CD4-positive, alpha-beta T cell (primary cell): ENCODE measurements at regions not wholly inside any gene's neighbourhood (a gene's known extent, or its start where the extent isn't known, plus 50 kb on each side); places are given as distances from the start of the nearest gene placed in this dataset.

Source experiments
- ATAC-seq: fragments of 200-7000 bp; cut with Tn5 transposase; one replicate; pipeline ENCODE4 v1.10.0; 2022; ENCODE audit warnings: mild to moderate bottlenecking; ENCODE audit not compliant: poor library complexity
- CTCF ChIA-PET: fragments of 350-600 bp; sonication (Branson Sonifier 250); formaldehyde crosslinking; loops from one replicate; lab custom pipeline; 2021; ENCODE audit warnings: antibody characterized with exemption, inconsistent platforms; lab: Charles Lee
- POLR2A ChIA-PET: fragments of 350-600 bp; sonication (Branson Sonifier 250); formaldehyde crosslinking; loops from one replicate; lab custom pipeline; 2021; ENCODE audit warnings: antibody characterized with exemption, inconsistent platforms; lab: Charles Lee
- DNase-seq, 14 experiments: peaks; one replicate each; pipeline ENCODE4 v3.0.0-alpha.2; 2013 to 2020; ENCODE audit warnings: mixed read lengths in 2 of 14
- H3K27ac ChIP-seq, 2 donors: one replicate each; pipeline versions ENCODE4 v1.5.1 to v1.7.0; 2013; ENCODE audit warnings: low read length in 2 of 2, low read depth in 1 of 2, mild to moderate bottlenecking in 1 of 2
- H3K27me3 ChIP-seq, 2 experiments: 1 replicate in 1 of 2; 2 replicates in 1 of 2; pipeline versions ENCODE4 v1.6.1 to v1.7.0; 2013; ENCODE audit warnings: low read length in 2 of 2, control low read depth in 1 of 2, mild to moderate bottlenecking in 1 of 2, moderate library complexity in 1 of 2; ENCODE audit not compliant: insufficient read depth in 2 of 2, control insufficient read depth in 1 of 2
- H3K36me3 ChIP-seq: one replicate; pipeline ENCODE4 v1.6.1; 2013; ENCODE audit warnings: low read length, control low read depth; ENCODE audit not compliant: insufficient read depth
- H3K4me1 ChIP-seq: one replicate; pipeline ENCODE4 v1.6.1; 2013; ENCODE audit warnings: low read length, control low read depth; ENCODE audit not compliant: insufficient read depth
- H3K4me3 ChIP-seq: one replicate; pipeline ENCODE4 v1.5.1; 2013; ENCODE audit warnings: mild to moderate bottlenecking, low read length, moderate library complexity
- H3K9me3 ChIP-seq, 2 experiments: 1 replicate in 1 of 2; 2 replicates in 1 of 2; pipeline versions ENCODE4 v1.6.1 to v1.7.0; 2013; ENCODE audit warnings: low read length in 2 of 2, mild to moderate bottlenecking in 2 of 2, control low read depth in 1 of 2, moderate library complexity in 1 of 2; ENCODE audit not compliant: control insufficient read depth in 1 of 2, insufficient read depth in 1 of 2
- H3K27ac Mint-ChIP-seq: one replicate; pipeline ENCODE4 v1.8.0; 2020; ENCODE audit warnings: mixed read lengths
- H3K27me3 Mint-ChIP-seq: one replicate; pipeline ENCODE4 v1.8.0; 2021; ENCODE audit warnings: mixed read lengths
- H3K36me3 Mint-ChIP-seq: one replicate; pipeline ENCODE4 v1.8.0; 2021; ENCODE audit warnings: low read depth, mixed read lengths
- H3K4me1 Mint-ChIP-seq: one replicate; pipeline ENCODE4 v1.8.0; 2021; ENCODE audit warnings: low read depth, mixed read lengths
- H3K4me3 Mint-ChIP-seq: one replicate; pipeline ENCODE4 v1.8.0; 2020; ENCODE audit warnings: mild to moderate bottlenecking, mixed read lengths
- H3K9me3 Mint-ChIP-seq: one replicate; pipeline ENCODE4 v1.8.0; 2020; ENCODE audit warnings: mixed read lengths
- CTCF ChIP-seq: fragments of 200-600 bp; IDR thresholded peaks from one replicate; pipeline ENCODE4 v1.8.0; 2022; ENCODE audit warnings: antibody characterized with exemption, mild to moderate bottlenecking
- intact Hi-C, 2 experiments: fragments of 100-400 bp; cut with DNase I in 1 of 2; cut with micrococcal nuclease in 1 of 2; formaldehyde crosslinking; loops; one replicate each; pipeline versions ENCODE4 v1.15.1 to v1.9.0; 2023 to 2025; cut with DNase I, micrococcal nuclease

DNA sequence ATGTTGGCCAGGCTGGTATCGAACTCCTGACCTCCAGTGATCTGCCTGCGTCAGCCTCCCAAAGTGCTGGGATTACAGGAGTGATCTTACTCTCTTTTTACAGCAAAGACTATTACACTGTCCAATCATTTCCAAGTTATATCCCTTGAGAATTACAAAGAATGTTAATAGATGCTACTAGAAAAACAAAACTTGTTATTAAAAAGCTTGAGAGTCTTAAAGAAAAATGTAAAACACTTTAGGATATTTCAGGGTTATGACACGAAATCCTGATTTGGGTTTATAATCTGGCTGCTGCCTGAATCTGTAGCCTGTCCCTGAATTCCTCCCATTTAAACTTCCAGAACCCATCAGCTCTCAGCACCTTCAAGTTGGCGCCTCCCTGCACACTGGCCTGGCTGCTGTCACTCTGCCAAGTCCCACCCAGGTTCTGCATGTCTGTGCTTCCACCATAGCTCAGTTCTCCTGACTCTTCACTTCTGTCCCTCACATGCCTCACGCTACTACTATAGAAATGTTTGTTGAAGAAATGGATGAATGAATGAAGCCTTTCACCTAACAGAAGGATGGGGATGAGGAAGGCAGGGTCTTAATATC lies 55.8 kb upstream of the RFXAP start:
- CTCF ChIA-PET = no interaction called here
- Histone ChIP-seq H3K36me3 (no peaks in the 10 kb centered on the region), H3K27ac (no peak overlapping the region), H3K4me1 (no peaks in the 10 kb centered on the region), H3K27me3 (peaks cover 3% of the 10 kb centered on the region in 2 experiments), H3K9me3 (peaks cover 3 to 4% of the 10 kb centered on the region in 2 experiments), H3K4me3 (no peak overlapping the region)
- POLR2A ChIA-PET = no interaction called here
- TF ChIP-seq CTCF = no peak
- Mint-ChIP-seq H3K36me3 (no peaks in the 10 kb centered on the region), H3K27ac (no peak overlapping the region), H3K27me3 (peaks cover 33% of the 10 kb centered on the region), H3K9me3 (peaks cover 8% of the 10 kb centered on the region), H3K4me1 (no peaks in the 10 kb centered on the region), H3K4me3 (no peak overlapping the region)
- intact Hi-C loops = no loop called here
- ATAC-seq (no peak), DNase-seq (no peak)

- ChIA-PET POLR2A (no interaction called here), CTCF (no interaction called here)
- H3K9me3 ChIP-seq = peaks cover 3 to 4% of the 10 kb centered on the region in 2 experiments
- no peak for DNase-seq
- Mint-ChIP-seq H3K9me3 (peaks cover 8% of the 10 kb centered on the region), H3K27ac (no peak overlapping the region), H3K4me3 (no peak overlapping the region), H3K4me1 (no peaks in the 10 kb centered on the region), H3K27me3 (peaks cover 37% of the 10 kb centered on the region), H3K36me3 (no peaks in the 10 kb centered on the region)
- intact Hi-C loops = no loop called here
- H3K27me3 ChIP-seq = peaks cover 3 to 5% of the 10 kb centered on the region in 2 experiments
- H3K36me3 ChIP-seq = no peaks in the 10 kb centered on the region
- no peak overlapping the region for H3K4me3 ChIP-seq
- ATAC-seq = no peak
- no peak for TF ChIP-seq CTCF
- no peaks in the 10 kb centered on the region for H3K4me1 ChIP-seq
- H3K27ac ChIP-seq = no peak overlapping the region
Measured at GRCh38 chr13:36764536-36764935, 54.5 kb upstream of the RFXAP start.

GRCh38 chr13:36764957-36765356 lies 54.1 kb upstream of the RFXAP start:
- H3K27me3 Mint-ChIP-seq = peaks cover 41% of the 10 kb centered on the region
- Histone ChIP-seq H3K9me3 (peaks cover 3 to 4% of the 10 kb centered on the region in 2 experiments), H3K36me3 (no peaks in the 10 kb centered on the region), H3K27me3 (peaks cover 3 to 5% of the 10 kb centered on the region in 2 experiments), H3K27ac (no peak overlapping the region), H3K4me1 (no peaks in the 10 kb centered on the region), H3K4me3 (no peak overlapping the region)
- no peaks in the 10 kb centered on the region for H3K4me1 Mint-ChIP-seq
- intact Hi-C loops = no loop called here
- no peaks in the 10 kb centered on the region for H3K36me3 Mint-ChIP-seq
- ChIA-PET CTCF (no interaction called here), POLR2A (no interaction called here)
- no peak for TF ChIP-seq CTCF
- H3K4me3 Mint-ChIP-seq = no peak overlapping the region
- peaks cover 8% of the 10 kb centered on the region for H3K9me3 Mint-ChIP-seq
- DNase-seq (no peak), ATAC-seq (no peak)
- H3K27ac Mint-ChIP-seq = no peak overlapping the region
